Loucy (cell line): ENCODE measurements at regions not wholly inside any gene's neighbourhood (a gene's known extent, or its start where the extent isn't known, plus 50 kb on each side); places are given as distances from the start of the nearest gene placed in this dataset.

Experiments used
- EZH2phosphoT487 ChIP-seq: fragments of 200-600 bp; IDR thresholded peaks from 2 replicates; pipeline ENCODE4 v1.6.1; 2018; ENCODE audit warnings: antibody characterized with exemption, mild to moderate bottlenecking, moderate library complexity, borderline replicate concordance
- TF ChIP-seq, protein P1 (sequence below): fragments of 200-600 bp; sonication (generic); conservative IDR thresholded peaks from 2 replicates; pipeline ENCODE4 v1.5.1; 2014; ENCODE audit warnings: mild to moderate bottlenecking, antibody characterized with exemption, low read length

DNA sequence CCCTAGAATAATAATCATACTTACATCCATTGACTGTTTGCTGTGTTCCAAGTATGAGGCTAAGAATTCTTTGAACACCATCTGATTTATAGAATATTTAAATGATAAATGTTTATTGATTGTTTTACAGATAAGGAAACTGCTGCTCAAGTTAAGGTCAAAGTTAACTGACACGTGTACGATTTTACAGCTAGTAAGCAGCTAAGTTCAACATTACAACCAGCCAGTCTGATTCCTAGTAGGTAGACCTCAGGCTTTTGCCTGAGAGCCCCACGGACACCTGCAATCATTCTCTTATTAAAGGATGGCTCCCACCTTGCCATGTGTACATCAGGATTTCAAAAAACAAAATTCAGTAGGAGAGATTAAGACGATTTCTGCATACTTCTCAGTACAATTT lies 141.9 kb downstream of the SPRY2 start:
- TF ChIP-seq, protein P1, sequence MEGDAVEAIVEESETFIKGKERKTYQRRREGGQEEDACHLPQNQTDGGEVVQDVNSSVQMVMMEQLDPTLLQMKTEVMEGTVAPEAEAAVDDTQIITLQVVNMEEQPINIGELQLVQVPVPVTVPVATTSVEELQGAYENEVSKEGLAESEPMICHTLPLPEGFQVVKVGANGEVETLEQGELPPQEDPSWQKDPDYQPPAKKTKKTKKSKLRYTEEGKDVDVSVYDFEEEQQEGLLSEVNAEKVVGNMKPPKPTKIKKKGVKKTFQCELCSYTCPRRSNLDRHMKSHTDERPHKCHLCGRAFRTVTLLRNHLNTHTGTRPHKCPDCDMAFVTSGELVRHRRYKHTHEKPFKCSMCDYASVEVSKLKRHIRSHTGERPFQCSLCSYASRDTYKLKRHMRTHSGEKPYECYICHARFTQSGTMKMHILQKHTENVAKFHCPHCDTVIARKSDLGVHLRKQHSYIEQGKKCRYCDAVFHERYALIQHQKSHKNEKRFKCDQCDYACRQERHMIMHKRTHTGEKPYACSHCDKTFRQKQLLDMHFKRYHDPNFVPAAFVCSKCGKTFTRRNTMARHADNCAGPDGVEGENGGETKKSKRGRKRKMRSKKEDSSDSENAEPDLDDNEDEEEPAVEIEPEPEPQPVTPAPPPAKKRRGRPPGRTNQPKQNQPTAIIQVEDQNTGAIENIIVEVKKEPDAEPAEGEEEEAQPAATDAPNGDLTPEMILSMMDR = no peak
- TF ChIP-seq EZH2phosphoT487 = no peak
